PC-3 (cell line): ENCODE measurements at regions not wholly inside any gene's neighbourhood (a gene's known extent, or its start where the extent isn't known, plus 50 kb on each side); places are given as distances from the start of the nearest gene placed in this dataset.

ENCODE experiments used
- EZH2phosphoT487 ChIP-seq: fragments of 300-600 bp; sonication (generic); IDR thresholded peaks from 2 replicates; pipeline ENCODE4 v1.6.1; 2018; ENCODE audit warnings: mild to moderate bottlenecking, antibody characterized with exemption, low read length, borderline replicate concordance
- TF ChIP-seq, protein P1 (sequence below): fragments of 300-600 bp; sonication (generic); conservative IDR thresholded peaks from 2 replicates; pipeline ENCODE4 v1.5.1; 2017; ENCODE audit warnings: antibody characterized with exemption, low read depth, mild to moderate bottlenecking, low read length

DNA sequence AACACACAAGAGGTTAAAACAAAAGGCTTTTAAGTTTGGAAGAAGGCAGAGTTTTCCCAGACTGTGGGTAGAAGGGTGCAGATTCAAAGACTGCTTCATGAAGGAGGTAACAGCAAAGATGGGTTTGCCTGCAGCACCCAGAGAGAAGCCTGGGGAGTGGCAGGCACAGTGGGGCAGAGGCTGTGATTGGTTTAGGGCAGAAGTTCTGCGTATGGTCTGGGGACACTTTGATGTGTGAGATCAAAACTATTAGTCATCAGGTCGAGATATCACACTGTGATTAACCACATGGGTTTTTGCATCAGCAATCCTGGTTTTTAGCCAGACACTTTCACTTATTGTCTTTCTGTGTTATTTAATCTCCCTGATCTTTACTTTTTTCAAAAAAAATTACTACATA, 188.8 kb upstream of the GLRA1 start:
- TF ChIP-seq, protein P1, sequence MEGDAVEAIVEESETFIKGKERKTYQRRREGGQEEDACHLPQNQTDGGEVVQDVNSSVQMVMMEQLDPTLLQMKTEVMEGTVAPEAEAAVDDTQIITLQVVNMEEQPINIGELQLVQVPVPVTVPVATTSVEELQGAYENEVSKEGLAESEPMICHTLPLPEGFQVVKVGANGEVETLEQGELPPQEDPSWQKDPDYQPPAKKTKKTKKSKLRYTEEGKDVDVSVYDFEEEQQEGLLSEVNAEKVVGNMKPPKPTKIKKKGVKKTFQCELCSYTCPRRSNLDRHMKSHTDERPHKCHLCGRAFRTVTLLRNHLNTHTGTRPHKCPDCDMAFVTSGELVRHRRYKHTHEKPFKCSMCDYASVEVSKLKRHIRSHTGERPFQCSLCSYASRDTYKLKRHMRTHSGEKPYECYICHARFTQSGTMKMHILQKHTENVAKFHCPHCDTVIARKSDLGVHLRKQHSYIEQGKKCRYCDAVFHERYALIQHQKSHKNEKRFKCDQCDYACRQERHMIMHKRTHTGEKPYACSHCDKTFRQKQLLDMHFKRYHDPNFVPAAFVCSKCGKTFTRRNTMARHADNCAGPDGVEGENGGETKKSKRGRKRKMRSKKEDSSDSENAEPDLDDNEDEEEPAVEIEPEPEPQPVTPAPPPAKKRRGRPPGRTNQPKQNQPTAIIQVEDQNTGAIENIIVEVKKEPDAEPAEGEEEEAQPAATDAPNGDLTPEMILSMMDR = no peak
- TF ChIP-seq EZH2phosphoT487 = no peak
